HepG2 (cell line): ENCODE measurements at regions not wholly inside any gene's neighbourhood (a gene's known extent, or its start where the extent isn't known, plus 50 kb on each side); places are given as distances from the start of the nearest gene placed in this dataset.

Source experiments
- CBX2 ChIP-seq, 2 experiments: fragments of 200-600 bp in 1 of 2; sonication (generic); formaldehyde crosslinking in 1 of 2; IDR thresholded peaks; 2 replicates each; pipeline versions ENCODE4 v1.7.0 to v1.8.1; 2018 to 2022; ENCODE audit warnings: low read depth in 2 of 2, low read length in 1 of 2, mild to moderate bottlenecking in 1 of 2, missing genetic modification reagents in 1 of 2
- ELF3 ChIP-seq: IDR thresholded peaks from 2 replicates; pipeline ENCODE4 v1.6.1; 2016; ENCODE audit warnings: missing genetic modification reagents, missing compliant biosample characterization
- FOXP4 ChIP-seq: sonication (generic); formaldehyde crosslinking; IDR thresholded peaks from 2 replicates; pipeline ENCODE4 v1.4.0; 2020; ENCODE audit warnings: missing genetic modification reagents
- HMGXB3 ChIP-seq: sonication (generic); formaldehyde crosslinking; IDR thresholded peaks from 2 replicates; pipeline ENCODE4 v1.4.0; 2020; ENCODE audit warnings: missing genetic modification reagents, borderline replicate concordance
- KMT2B ChIP-seq: IDR thresholded peaks from 2 replicates; pipeline ENCODE4 v1.6.1; 2016; ENCODE audit warnings: missing genetic modification reagents, missing compliant biosample characterization
- MLXIP ChIP-seq: sonication (generic); formaldehyde crosslinking; IDR thresholded peaks from 2 replicates; pipeline ENCODE4 v1.9.0; 2021; ENCODE audit warnings: missing genetic modification reagents, borderline replicate concordance
- RARA ChIP-seq: IDR thresholded peaks from 2 replicates; pipeline ENCODE4 v1.6.1; 2016; ENCODE audit warnings: missing genetic modification reagents, missing compliant biosample characterization
- TFE3 ChIP-seq: IDR thresholded peaks from 2 replicates; pipeline ENCODE4 v1.6.1; 2016
- ZBTB33 ChIP-seq: sonication (generic); formaldehyde crosslinking; IDR thresholded peaks from 2 replicates; pipeline ENCODE4 v1.4.0; 2020; ENCODE audit warnings: missing genetic modification reagents
- ZFYVE20 ChIP-seq: sonication (generic); formaldehyde crosslinking; IDR thresholded peaks from 2 replicates; pipeline ENCODE4 v1.8.0; 2023; ENCODE audit warnings: low read depth, mild to moderate bottlenecking, moderate library complexity, missing genetic modification reagents, borderline replicate concordance
- ZNF264 ChIP-seq: sonication (generic); formaldehyde crosslinking; IDR thresholded peaks from 2 replicates; pipeline ENCODE4 v1.4.0; 2020; ENCODE audit warnings: missing genetic modification reagents
- ZNF580 ChIP-seq: IDR thresholded peaks from 2 replicates; pipeline ENCODE4 v1.6.1; 2016; ENCODE audit warnings: low read depth, borderline replicate concordance

- TF ChIP-seq FOXP4 (CRISPR knock-in tag) (no peak), KMT2B (CRISPR knock-in tag) (peak; percentile 56; the same call in 1 of the 2 replicates), ZBTB33 (CRISPR knock-in tag) (no peak), CBX2 (IDR thresholded peaks at IDR 0.05; ENCODE audit: low read depth, low read length) (no peak), CBX2 (CRISPR knock-in tag; IDR thresholded peaks at IDR 0.05; ENCODE audit: low read depth) (no peak), ZFYVE20 (CRISPR knock-in tag) (no peak), ZNF264 (CRISPR knock-in tag) (0 out of 2 replicates have a peak, but pooled peaks have one; percentile 35), TFE3 (CRISPR knock-in tag) (peak; percentile 72; the same call in 1 of the 2 replicates), ELF3 (CRISPR knock-in tag) (0 out of 2 replicates have a peak, but pooled peaks have one; percentile 21), MLXIP (CRISPR knock-in tag) (0 out of 2 replicates have a peak, but pooled peaks have one; percentile 25), ZNF580 (CRISPR knock-in tag) (no peak), HMGXB3 (CRISPR knock-in tag) (0 out of 2 replicates have a peak, but pooled peaks have one; percentile 43), RARA (peak; percentile 61)
These were observed 131.6 kb upstream of the KLF14 start (continued) for GRCh38 chr7:130865408-130866236.
